ENCODE measurements at regions not wholly inside any gene's neighbourhood (a gene's known extent, or its start where the extent isn't known, plus 50 kb on each side); places are given as distances from the start of the nearest gene placed in this dataset.
"Not testable (repeated sequence)": the region's sequence is repeated elsewhere in the genome, so short reads cannot be mapped to it uniquely, and the experiment has no call there.

DNA sequence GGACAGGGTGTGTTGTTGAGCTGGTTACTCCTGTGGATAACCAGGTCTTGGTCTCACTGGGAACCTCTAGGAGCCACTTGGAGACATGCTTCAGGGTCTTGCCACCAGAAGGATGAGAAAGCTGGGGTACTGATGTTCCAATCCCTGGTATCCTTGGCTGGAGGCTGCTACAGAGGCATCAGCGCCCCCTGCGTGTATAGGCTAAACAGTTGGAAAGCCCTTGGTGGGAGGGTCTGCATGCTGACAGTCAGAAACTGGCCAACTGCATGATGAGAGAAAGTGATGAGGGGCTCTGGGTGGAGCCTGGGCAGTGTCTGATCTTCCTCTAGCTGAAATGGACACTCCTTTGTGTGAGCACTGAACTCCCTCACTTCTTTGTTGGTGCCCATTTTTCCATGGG, 536.9 kb downstream of the XYLT1 start:
- ChIA-PET POLR2A (no interaction called here), CTCF (no interaction called here)
- no peak overlapping the region for H3K27ac ChIP-seq
- TF ChIP-seq FOSB (CRISPR knock-in tag; IDR thresholded peaks at IDR 0.05), result no peak
- no peaks in the 10 kb centered on the region; the same call in 2 of the 3 replicates for H3K4me1 ChIP-seq
- no peak overlapping the region for H3K4me2 ChIP-seq
- no peak overlapping the region for H3K4me3 ChIP-seq
- DNase-seq (ENCODE audit: low read depth in 1 of 2, low spot score in 1 of 2) (no peak), FAIRE-seq (no peak), ATAC-seq (no peak)
- H3K9me3 ChIP-seq, result no peaks in the 10 kb centered on the region
- WGBS (ENCODE audit: missing lambda C conversion rate), result 69% methylated on average over 2 of the region's 2 CpGs

DNA sequence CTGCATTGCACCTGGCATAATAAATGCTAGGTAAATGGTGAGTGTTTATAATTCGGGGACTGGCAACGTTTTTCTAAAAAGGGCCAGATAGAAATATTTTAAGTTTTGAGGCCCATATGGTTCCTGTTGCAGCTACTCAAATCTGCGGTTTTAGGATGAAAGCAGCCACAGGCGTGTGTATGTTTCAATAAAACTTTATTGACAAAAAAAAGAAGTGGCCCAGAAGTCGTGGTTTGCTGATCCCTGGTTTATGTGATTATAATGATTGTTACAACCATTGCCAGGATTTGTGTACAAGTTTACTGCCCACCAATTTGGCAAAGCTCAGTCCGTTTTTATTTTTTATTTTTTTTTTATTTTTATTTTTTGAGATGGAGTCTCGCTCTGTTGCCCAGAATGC, 536.1 kb downstream of the XYLT1 start:
- Histone ChIP-seq H3K4me1 (no peaks in the 10 kb centered on the region; the same call in 2 of the 3 replicates), H3K27ac (no peak overlapping the region), H3K9me3 (no peaks in the 10 kb centered on the region), H3K4me3 (no peak overlapping the region), H3K4me2 (no peak overlapping the region)
- 41% methylated on average over 7 of the region's 7 CpGs for WGBS (ENCODE audit: missing lambda C conversion rate)
- DNase-seq (ENCODE audit: low read depth in 1 of 2, low spot score in 1 of 2), result no peak
- ChIA-PET POLR2A (no interaction called here), CTCF (interaction anchor here (1.2 kb wide), 1 partner anchor 11 kb away, joined by 3 read pairs; no protein-coding TSS in a partner anchor)
- no peak for ATAC-seq
- no peak for FAIRE-seq
- TF ChIP-seq RFX5 (IDR thresholded peaks at IDR 0.05), result no peak
- no peak for TF ChIP-seq EHMT2 (IDR thresholded peaks at IDR 0.05; ENCODE audit: low read depth)
- TF ChIP-seq NFE2L2 (conservative IDR thresholded peaks at IDR 0.05; ENCODE audit: low read length), result no peak
- no peak for TF ChIP-seq FOSB (CRISPR knock-in tag; IDR thresholded peaks at IDR 0.05)

DNA sequence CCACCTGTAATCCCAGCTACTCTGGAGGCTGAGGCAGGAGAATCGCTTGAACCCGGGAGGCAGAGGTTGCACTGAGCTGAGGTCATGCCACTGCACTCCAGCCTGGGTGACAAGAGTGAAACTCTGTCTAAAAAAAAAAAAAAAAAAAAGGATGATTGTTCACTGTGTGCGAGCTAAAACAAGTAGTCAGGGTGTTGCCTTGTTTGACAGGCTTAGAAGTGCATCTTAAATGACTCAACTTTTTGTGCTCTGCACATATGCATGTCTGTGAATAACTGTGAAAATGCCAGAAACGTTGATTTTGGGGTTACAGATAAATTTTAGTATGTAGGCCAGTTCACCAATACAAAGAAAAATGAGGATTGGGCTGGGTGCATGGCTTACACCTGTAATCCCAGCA, 534.9 kb downstream of the XYLT1 start:
- ATAC-seq; H3K4me3 ChIP-seq; DNase-seq (ENCODE audit: low read depth in 1 of 2, low spot score in 1 of 2); H3K9me3 ChIP-seq; POLR2A ChIA-PET; FAIRE-seq; H3K4me1 ChIP-seq; H3K27ac ChIP-seq; H3K4me2 ChIP-seq: not testable (repeated sequence)
- CTCF ChIA-PET, result interaction anchor here (0.7 to 1.2 kb wide), 2 partner anchors 10 to 125 kb away, joined by 3 to 5 read pairs; no protein-coding TSS in a partner anchor
- WGBS (ENCODE audit: missing lambda C conversion rate), result 34% methylated on average over 4 of the region's 4 CpGs

DNA sequence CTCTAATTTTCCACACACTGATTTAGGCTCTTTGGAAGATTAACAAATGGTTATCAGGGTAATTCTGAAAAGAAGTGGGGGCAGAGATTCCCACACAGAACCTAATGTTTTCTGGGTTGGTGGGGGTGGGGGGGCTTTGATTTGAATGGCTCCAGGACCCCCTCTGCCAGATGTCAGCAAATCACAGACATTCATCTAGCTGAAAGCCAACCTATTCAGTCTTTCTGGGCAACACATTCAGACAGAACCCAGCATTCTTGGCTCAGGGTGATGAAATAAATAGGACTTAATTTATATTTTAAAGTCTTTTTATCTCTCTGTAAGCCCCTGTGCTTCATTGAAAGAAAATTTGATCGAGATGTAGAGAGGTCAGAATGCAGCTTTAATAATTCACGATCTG, 533.2 kb downstream of the XYLT1 start:
- WGBS (ENCODE audit: missing lambda C conversion rate), result 6% methylated on average over 2 of the region's 2 CpGs
- Histone ChIP-seq H3K4me2 (no peak overlapping the region), H3K27ac (no peak overlapping the region), H3K4me3 (no peak overlapping the region), H3K9me3 (no peaks in the 10 kb centered on the region), H3K4me1 (no peaks in the 10 kb centered on the region)
- DNase-seq (ENCODE audit: low read depth in 1 of 2, low spot score in 1 of 2) (no peak), FAIRE-seq (no peak), ATAC-seq (no peak)
- ChIA-PET POLR2A (no interaction called here), CTCF (no interaction called here)
- TF ChIP-seq NR3C1 (IDR thresholded peaks at IDR 0.05) (no peak), TP53 (CRISPR knock-in tag; IDR thresholded peaks at IDR 0.05) (no peak), CEBPB (IDR thresholded peaks at IDR 0.05) (no peak), RARB (CRISPR knock-in tag; IDR thresholded peaks at IDR 0.05) (no peak), CHD2 (IDR thresholded peaks at IDR 0.05; ENCODE audit: low read length, partially characterized antibody) (no peak), RCOR1 (IDR thresholded peaks at IDR 0.05; ENCODE audit: low read depth, low read length) (no peak), FOSB (CRISPR knock-in tag; IDR thresholded peaks at IDR 0.05) (no peak), ZFP36 (IDR thresholded peaks at IDR 0.05; ENCODE audit: borderline replicate concordance, partially characterized antibody) (no peak), EHMT2 (IDR thresholded peaks at IDR 0.05; ENCODE audit: low read depth) (no peak), KDM1A (IDR thresholded peaks at IDR 0.05; ENCODE audit: low read depth) (no peak), RAD21 (conservative IDR thresholded peaks at IDR 0.05 in 1 of 2, IDR thresholded peaks at IDR 0.05 in 1 of 2) (no peak)
- TF ChIP-seq, protein P1, sequence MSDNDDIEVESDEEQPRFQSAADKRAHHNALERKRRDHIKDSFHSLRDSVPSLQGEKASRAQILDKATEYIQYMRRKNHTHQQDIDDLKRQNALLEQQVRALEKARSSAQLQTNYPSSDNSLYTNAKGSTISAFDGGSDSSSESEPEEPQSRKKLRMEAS (IDR thresholded peaks at IDR 0.05), result no peak

DNA sequence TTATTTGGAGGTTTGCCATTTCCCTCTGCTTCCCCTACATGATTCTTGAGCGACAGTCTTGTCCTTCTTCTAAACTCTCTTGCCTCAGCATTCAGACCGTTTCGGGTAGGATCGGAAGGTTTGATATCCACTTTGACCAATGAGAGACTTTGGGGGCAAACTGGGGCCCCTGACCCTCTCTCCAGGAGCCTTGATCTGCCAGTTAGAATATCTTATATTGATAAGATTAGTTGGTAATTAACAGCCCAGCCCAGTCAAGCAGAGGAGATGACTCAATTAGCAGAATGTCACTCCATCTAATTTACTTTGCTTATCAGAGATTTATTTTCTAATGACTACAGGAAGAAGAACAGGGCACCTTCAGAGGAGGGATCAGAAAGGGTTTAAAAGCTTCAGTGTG, 532.8 kb downstream of the XYLT1 start:
- 30% methylated on average over 4 of the region's 4 CpGs for WGBS (ENCODE audit: missing lambda C conversion rate)
- POLR2A ChIA-PET, result no interaction called here
- no peak for FAIRE-seq
- TF ChIP-seq TFCP2L1 (CRISPR knock-in tag; IDR thresholded peaks at IDR 0.05) (no peak), ZNF302 (CRISPR knock-in tag; IDR thresholded peaks at IDR 0.05) (no peak), MYC (IDR thresholded peaks at IDR 0.05; ENCODE audit: borderline replicate concordance, low read length) (no peak), HDAC2 (IDR thresholded peaks at IDR 0.05) (no peak), SMC3 (IDR thresholded peaks at IDR 0.05) (no peak), ZC3H11A (IDR thresholded peaks at IDR 0.05) (no peak), RARB (CRISPR knock-in tag; IDR thresholded peaks at IDR 0.05) (no peak), RFX5 (IDR thresholded peaks at IDR 0.05) (no peak), EHMT2 (IDR thresholded peaks at IDR 0.05; ENCODE audit: low read depth) (no peak), TP53 (CRISPR knock-in tag; IDR thresholded peaks at IDR 0.05) (no peak), ZSCAN20 (CRISPR knock-in tag; IDR thresholded peaks at IDR 0.05) (no peak), MAFK (IDR thresholded peaks at IDR 0.05; ENCODE audit: partially characterized antibody) (no peak), POLR2AphosphoS2 (conservative IDR thresholded peaks at IDR 0.05; ENCODE audit: low read length) (no peak), CBX2 (IDR thresholded peaks at IDR 0.05; ENCODE audit: borderline replicate concordance, low read depth) (no peak), NFE2L2 (conservative IDR thresholded peaks at IDR 0.05; ENCODE audit: low read length) (no peak)
- TF ChIP-seq, protein P2, sequence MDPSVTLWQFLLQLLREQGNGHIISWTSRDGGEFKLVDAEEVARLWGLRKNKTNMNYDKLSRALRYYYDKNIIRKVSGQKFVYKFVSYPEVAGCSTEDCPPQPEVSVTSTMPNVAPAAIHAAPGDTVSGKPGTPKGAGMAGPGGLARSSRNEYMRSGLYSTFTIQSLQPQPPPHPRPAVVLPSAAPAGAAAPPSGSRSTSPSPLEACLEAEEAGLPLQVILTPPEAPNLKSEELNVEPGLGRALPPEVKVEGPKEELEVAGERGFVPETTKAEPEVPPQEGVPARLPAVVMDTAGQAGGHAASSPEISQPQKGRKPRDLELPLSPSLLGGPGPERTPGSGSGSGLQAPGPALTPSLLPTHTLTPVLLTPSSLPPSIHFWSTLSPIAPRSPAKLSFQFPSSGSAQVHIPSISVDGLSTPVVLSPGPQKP (IDR thresholded peaks at IDR 0.05; ENCODE audit: low read depth, low read length), result no peak
- TF ChIP-seq, protein P3, sequence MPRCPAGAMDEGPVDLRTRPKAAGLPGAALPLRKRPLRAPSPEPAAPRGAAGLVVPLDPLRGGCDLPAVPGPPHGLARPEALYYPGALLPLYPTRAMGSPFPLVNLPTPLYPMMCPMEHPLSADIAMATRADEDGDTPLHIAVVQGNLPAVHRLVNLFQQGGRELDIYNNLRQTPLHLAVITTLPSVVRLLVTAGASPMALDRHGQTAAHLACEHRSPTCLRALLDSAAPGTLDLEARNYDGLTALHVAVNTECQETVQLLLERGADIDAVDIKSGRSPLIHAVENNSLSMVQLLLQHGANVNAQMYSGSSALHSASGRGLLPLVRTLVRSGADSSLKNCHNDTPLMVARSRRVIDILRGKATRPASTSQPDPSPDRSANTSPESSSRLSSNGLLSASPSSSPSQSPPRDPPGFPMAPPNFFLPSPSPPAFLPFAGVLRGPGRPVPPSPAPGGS (IDR thresholded peaks at IDR 0.05), result no peak
- TF ChIP-seq, protein P4, sequence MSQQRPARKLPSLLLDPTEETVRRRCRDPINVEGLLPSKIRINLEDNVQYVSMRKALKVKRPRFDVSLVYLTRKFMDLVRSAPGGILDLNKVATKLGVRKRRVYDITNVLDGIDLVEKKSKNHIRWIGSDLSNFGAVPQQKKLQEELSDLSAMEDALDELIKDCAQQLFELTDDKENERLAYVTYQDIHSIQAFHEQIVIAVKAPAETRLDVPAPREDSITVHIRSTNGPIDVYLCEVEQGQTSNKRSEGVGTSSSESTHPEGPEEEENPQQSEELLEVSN (IDR thresholded peaks at IDR 0.05; ENCODE audit: borderline replicate concordance, low read depth), result no peak

More for the DNA sequence above, 532.8 kb downstream of the XYLT1 start:
- H3K4me1 ChIP-seq, result no peaks in the 10 kb centered on the region
- no peak overlapping the region for H3K27ac ChIP-seq
- H3K9me3 ChIP-seq, result no peaks in the 10 kb centered on the region
- no peak for ATAC-seq
- no peak overlapping the region for H3K4me3 ChIP-seq
- no peak overlapping the region for H3K4me2 ChIP-seq
- CTCF ChIA-PET, result no interaction called here
- DNase-seq (ENCODE audit: low read depth in 1 of 2, low spot score in 1 of 2), result no peak
